VCaP (cell line): ENCODE measurements at regions not wholly inside any gene's neighbourhood (a gene's known extent, or its start where the extent isn't known, plus 50 kb on each side); places are given as distances from the start of the nearest gene placed in this dataset.

Experiments
- H3K27ac ChIP-seq: fragments of 450-650 bp; 2 replicates; pipeline ENCODE4 v1.5.1; 2017
- TF ChIP-seq, protein P1 (sequence below): fragments of 450-650 bp; conservative IDR thresholded peaks from 2 replicates; pipeline ENCODE4 v1.5.1; 2017; ENCODE audit warnings: mild to moderate bottlenecking, moderate library complexity

- TF ChIP-seq, protein P1, sequence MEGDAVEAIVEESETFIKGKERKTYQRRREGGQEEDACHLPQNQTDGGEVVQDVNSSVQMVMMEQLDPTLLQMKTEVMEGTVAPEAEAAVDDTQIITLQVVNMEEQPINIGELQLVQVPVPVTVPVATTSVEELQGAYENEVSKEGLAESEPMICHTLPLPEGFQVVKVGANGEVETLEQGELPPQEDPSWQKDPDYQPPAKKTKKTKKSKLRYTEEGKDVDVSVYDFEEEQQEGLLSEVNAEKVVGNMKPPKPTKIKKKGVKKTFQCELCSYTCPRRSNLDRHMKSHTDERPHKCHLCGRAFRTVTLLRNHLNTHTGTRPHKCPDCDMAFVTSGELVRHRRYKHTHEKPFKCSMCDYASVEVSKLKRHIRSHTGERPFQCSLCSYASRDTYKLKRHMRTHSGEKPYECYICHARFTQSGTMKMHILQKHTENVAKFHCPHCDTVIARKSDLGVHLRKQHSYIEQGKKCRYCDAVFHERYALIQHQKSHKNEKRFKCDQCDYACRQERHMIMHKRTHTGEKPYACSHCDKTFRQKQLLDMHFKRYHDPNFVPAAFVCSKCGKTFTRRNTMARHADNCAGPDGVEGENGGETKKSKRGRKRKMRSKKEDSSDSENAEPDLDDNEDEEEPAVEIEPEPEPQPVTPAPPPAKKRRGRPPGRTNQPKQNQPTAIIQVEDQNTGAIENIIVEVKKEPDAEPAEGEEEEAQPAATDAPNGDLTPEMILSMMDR, result no peak
- H3K27ac ChIP-seq, result no peak overlapping the region
Observed at GRCh38 chr16:6496996-6497395, 835.6 kb upstream of the RBFOX1 start.

DNA sequence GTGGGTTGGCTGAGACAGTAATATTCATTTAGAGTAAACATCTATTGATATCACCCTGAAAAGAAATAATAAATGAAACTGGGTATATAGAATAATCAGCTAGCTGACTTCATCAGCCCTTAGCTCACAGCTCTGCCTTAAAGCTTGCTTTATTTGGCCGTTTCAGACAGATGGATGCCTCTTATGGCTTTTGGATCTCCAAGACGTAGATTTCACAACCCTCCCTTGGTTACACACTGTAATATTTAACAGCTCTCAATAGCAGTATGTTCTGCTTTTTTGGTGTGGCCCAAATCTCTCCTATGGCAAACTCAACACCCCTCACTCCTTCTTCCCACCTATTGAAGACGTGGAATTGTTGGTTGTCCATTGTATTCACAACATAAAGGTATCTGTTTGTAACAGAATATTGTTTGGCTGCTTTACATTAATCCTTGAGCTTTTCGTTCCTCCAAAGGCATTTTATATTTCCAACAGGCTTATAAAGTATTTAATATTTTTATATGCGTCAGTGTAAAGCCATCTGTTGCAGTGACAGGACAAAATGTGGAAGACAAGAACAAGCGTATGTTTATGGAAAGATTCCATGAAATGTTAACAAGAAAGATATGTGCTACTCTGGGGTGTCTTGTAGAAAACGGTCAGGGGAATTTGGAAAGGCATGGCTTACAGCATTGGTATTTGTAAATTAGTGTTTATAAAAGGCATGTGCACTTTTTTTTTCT is 837.0 kb upstream of the RBFOX1 start:
- TF ChIP-seq, protein P1, result no peak
- H3K27ac ChIP-seq, result no peak overlapping the region

GRCh38 chr16:6494716-6495115 is 837.9 kb upstream of the RBFOX1 start:
- TF ChIP-seq, protein P1, result no peak
- no peak overlapping the region for H3K27ac ChIP-seq

GRCh38 chr16:6493555-6493954 is 839.1 kb upstream of the RBFOX1 start:
- H3K27ac ChIP-seq, result no peak overlapping the region
- TF ChIP-seq, protein P1, result no peak

- H3K27ac ChIP-seq, result no peak overlapping the region
- TF ChIP-seq, protein P1, result no peak
Observed at GRCh38 chr16:6492742-6493141, 839.9 kb upstream of the RBFOX1 start.

DNA sequence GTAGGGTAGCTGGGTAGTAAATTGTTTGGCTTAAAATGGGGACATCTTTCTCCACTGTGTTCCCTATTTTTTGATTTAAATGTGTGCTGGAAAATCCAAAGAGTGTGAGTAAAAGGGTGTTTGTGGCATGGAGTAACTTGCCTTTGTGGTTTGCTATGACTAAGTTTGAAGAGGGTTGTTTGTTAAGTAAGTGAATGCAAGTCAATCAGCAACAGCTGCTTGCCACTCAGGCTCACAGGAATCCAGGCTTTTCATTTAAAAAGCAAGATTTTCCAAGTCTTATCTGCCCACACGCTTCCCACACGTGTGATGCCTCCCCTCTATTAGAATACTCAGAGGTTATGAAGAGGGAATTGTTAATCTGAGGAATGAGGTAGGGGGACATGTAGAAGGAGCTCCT is 847.7 kb upstream of the RBFOX1 start:
- TF ChIP-seq, protein P1, result no peak
- no peak overlapping the region for H3K27ac ChIP-seq

DNA sequence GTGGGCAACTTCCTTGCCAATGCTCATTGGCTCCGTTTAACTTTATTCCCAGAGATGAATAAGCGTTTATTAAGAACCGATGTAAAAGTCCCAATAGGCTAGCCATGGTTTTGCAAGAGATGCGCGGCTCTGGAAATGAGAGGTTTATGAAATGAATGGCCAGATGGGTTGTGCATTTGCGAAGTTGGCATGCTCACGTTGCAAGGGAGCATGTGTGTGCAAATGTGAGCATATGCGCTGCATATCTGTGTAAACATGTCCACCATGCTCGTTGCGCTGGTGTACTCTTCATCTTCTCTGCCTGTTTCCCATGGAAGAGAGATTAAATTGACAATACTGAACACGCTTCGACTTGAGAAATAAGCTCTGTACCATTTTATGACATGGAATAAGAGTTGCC is 848.6 kb upstream of the RBFOX1 start:
- TF ChIP-seq, protein P1, result no peak
- no peak overlapping the region for H3K27ac ChIP-seq
